SK-N-SH (cell line): ENCODE measurements at regions not wholly inside any gene's neighbourhood (a gene's known extent, or its start where the extent isn't known, plus 50 kb on each side); places are given as distances from the start of the nearest gene placed in this dataset.

Experiments
- CTCF ChIA-PET: fragments of 300-600, 350-600 bp; formaldehyde crosslinking; extraction: SDS; loops from one replicate; lab custom pipeline; 2021; lab: Yijun Ruan, JAX
- POLR2A ChIA-PET: fragments of 350-600 bp; sonication (Branson Sonifier 250); formaldehyde crosslinking; extraction: SDS; loops from one replicate; lab custom pipeline; 2020; ENCODE audit warnings: antibody characterized with exemption, inconsistent platforms; lab: Yijun Ruan, JAX
- DNase-seq: peaks from one replicate; pipeline ENCODE4 v3.0.0; 2012
- H2AFZ ChIP-seq: fragments of 200-600 bp; sonication (generic); 2 replicates; pipeline ENCODE4 v1.8.1; 2016; ENCODE audit warnings: antibody characterized with exemption, mild to moderate bottlenecking, low read depth
- H3F3A ChIP-seq: fragments of 200-600 bp; sonication (generic); replicated peaks from 2 replicates; pipeline ENCODE3; 2016; ENCODE audit warnings: antibody characterized with exemption, mild to moderate bottlenecking; ENCODE audit not compliant: insufficient read depth
- H3K27ac ChIP-seq, 2 experiments: fragments of 200-500 bp in 1 of 2; fragments of 200-600 bp in 1 of 2; sonication (Bioruptor generic) in 1 of 2; sonication (generic), shearing (Covaris generic) in 1 of 2; 2 replicates each; pipeline versions ENCODE4 v1.5.1 to v1.6.1; 2014 to 2016; ENCODE audit warnings: low read depth in 2 of 2, inconsistent platforms in 1 of 2, low read length in 1 of 2, mild to moderate bottlenecking in 1 of 2, mixed read lengths in 1 of 2
- H3K27me3 ChIP-seq: fragments of 200-600 bp; sonication (generic), shearing (Covaris generic); 2 replicates; pipeline ENCODE4 v1.6.1; 2016; ENCODE audit warnings: mixed run types; ENCODE audit not compliant: insufficient read depth
- H3K36me3 ChIP-seq, 2 experiments: fragments of 200-500 bp in 1 of 2; fragments of 200-600 bp in 1 of 2; sonication (Bioruptor generic) in 1 of 2; sonication (generic) in 1 of 2; replicated peaks in 1 of 2; 2 replicates each; pipeline versions ENCODE3 to v1.5.1; 2014 to 2016; ENCODE audit warnings: low read length in 1 of 2, mild to moderate bottlenecking in 1 of 2; ENCODE audit not compliant: insufficient read depth in 2 of 2, control insufficient read depth in 1 of 2
- H3K4me1 ChIP-seq, 2 experiments: fragments of 200-500 bp in 1 of 2; fragments of 200-600 bp in 1 of 2; sonication (Bioruptor generic) in 1 of 2; sonication (generic), shearing (Covaris generic) in 1 of 2; 2 replicates each; pipeline versions ENCODE4 v1.5.1 to v1.6.1; 2014 to 2016; ENCODE audit warnings: low read depth in 1 of 2, low read length in 1 of 2, mixed run types in 1 of 2; ENCODE audit not compliant: insufficient read depth in 2 of 2, control insufficient read depth in 1 of 2
- H3K4me2 ChIP-seq: fragments of 200-600 bp; sonication (generic), shearing (Covaris generic); 2 replicates; pipeline ENCODE4 v1.6.1; 2017; ENCODE audit warnings: mixed run types
- H3K4me3 ChIP-seq, 2 experiments: fragments of 200-500 bp in 1 of 2; fragments of 200-600 bp in 1 of 2; sonication (Bioruptor generic) in 1 of 2; sonication (generic), shearing (Covaris generic) in 1 of 2; 2 replicates each; pipeline versions ENCODE4 v1.5.1 to v1.8.1; 2014 to 2016; ENCODE audit warnings: low read depth in 2 of 2, inconsistent platforms in 1 of 2, low read length in 1 of 2, mild to moderate bottlenecking in 1 of 2, mixed read lengths in 1 of 2, moderate library complexity in 1 of 2
- H3K79me2 ChIP-seq: fragments of 200-600 bp; sonication (generic); 2 replicates; pipeline ENCODE4 v1.8.1; 2017; ENCODE audit warnings: mild to moderate bottlenecking; ENCODE audit not compliant: insufficient read depth
- H3K9ac ChIP-seq: fragments of 200-600 bp; sonication (generic); 2 replicates; pipeline ENCODE4 v1.6.1; 2017; ENCODE audit warnings: mixed run types
- H3K9me2 ChIP-seq: fragments of 200-600 bp; sonication (generic); 2 replicates; pipeline ENCODE4 v1.6.1; 2017; ENCODE audit warnings: mixed run types
- H3K9me3 ChIP-seq: fragments of 200-600 bp; sonication (generic); 2 replicates; pipeline ENCODE4 v1.6.1; 2017; ENCODE audit warnings: mixed run types, mild to moderate bottlenecking, moderate library complexity
- H4K20me1 ChIP-seq: fragments of 200-600 bp; sonication (generic); 2 replicates; pipeline ENCODE4 v1.6.1; 2017; ENCODE audit warnings: mild to moderate bottlenecking, mixed run types; ENCODE audit not compliant: insufficient read depth
- EP300 ChIP-seq, 2 experiments: IDR thresholded peaks; 2 replicates each; pipeline versions ENCODE4 v1.4.0 to v1.6.1; 2012; ENCODE audit warnings: borderline replicate concordance in 1 of 2, low read depth in 1 of 2, low read length in 1 of 2
- EZH2phosphoT487 ChIP-seq: fragments of 200-600 bp; sonication (generic); IDR thresholded peaks from 2 replicates; pipeline ENCODE4 v1.6.1; 2017; ENCODE audit warnings: low read depth, mixed run types, mild to moderate bottlenecking, antibody characterized with exemption, moderate library complexity, borderline replicate concordance
- GABPA ChIP-seq: IDR thresholded peaks from 2 replicates; pipeline ENCODE4 v1.4.0; 2012; ENCODE audit warnings: low read depth, mild to moderate bottlenecking
- JUND ChIP-seq: IDR thresholded peaks from 2 replicates; pipeline ENCODE4 v1.4.0; 2012
- MEF2A ChIP-seq: IDR thresholded peaks from 2 replicates; pipeline ENCODE4 v1.4.0; 2012; ENCODE audit warnings: low read depth, borderline replicate concordance
- NFIC ChIP-seq: IDR thresholded peaks from 2 replicates; pipeline ENCODE4 v1.4.0; 2012; ENCODE audit warnings: borderline replicate concordance
- NRF1 ChIP-seq: IDR thresholded peaks from 2 replicates; pipeline ENCODE4 v1.6.1; 2012; ENCODE audit warnings: low read depth, mild to moderate bottlenecking, low read length
- POLR2AphosphoS5 ChIP-seq: IDR thresholded peaks from 2 replicates; pipeline ENCODE4 v1.6.1; 2012; ENCODE audit warnings: low read depth, low read length
- RAD21 ChIP-seq: IDR thresholded peaks from 2 replicates; pipeline ENCODE4 v1.6.1; 2012; ENCODE audit warnings: mild to moderate bottlenecking, low read length
- RCOR1 ChIP-seq: fragments of 150-350 bp; IDR thresholded peaks from 2 replicates; pipeline ENCODE4 v1.6.1; 2017; ENCODE audit warnings: antibody characterized with exemption, low read length
- RFX5 ChIP-seq: IDR thresholded peaks from 2 replicates; pipeline ENCODE4 v1.6.1; 2012; ENCODE audit warnings: mild to moderate bottlenecking, improper control_type of control experiment, low read length
- SIN3A ChIP-seq: IDR thresholded peaks from 2 replicates; pipeline ENCODE4 v1.6.1; 2012; ENCODE audit warnings: low read depth, mild to moderate bottlenecking, low read length, moderate library complexity, borderline replicate concordance
- SMC3 ChIP-seq: IDR thresholded peaks from 2 replicates; pipeline ENCODE4 v1.6.1; 2012; ENCODE audit warnings: low read depth, low read length, improper control_type of control experiment
- TAF1 ChIP-seq: IDR thresholded peaks from 2 replicates; pipeline ENCODE4 v1.6.1; 2012; ENCODE audit warnings: low read depth, mild to moderate bottlenecking, low read length, moderate library complexity, borderline replicate concordance
- TCF12 ChIP-seq: IDR thresholded peaks from 2 replicates; pipeline ENCODE4 v1.4.0; 2012
- USF2 ChIP-seq: fragments of 150-350 bp; IDR thresholded peaks from 2 replicates; pipeline ENCODE4 v1.6.1; 2017; ENCODE audit warnings: antibody characterized with exemption, low read length, low read depth, borderline replicate concordance
- WGBS: methylation state at CpG from one replicate; pipeline ENCODE4 v1.1.6; 2017; ENCODE audit warnings: low lambda C conversion rate; 5-methylcytosine and 5-hydroxymethylcytosine counted together
- TF ChIP-seq, protein P1 (sequence below): IDR thresholded peaks from 2 replicates; pipeline ENCODE4 v1.6.1; 2012; ENCODE audit warnings: mild to moderate bottlenecking, low read depth, low read length, moderate library complexity
- TF ChIP-seq, protein P2 (sequence below): IDR thresholded peaks from 2 replicates; pipeline ENCODE4 v1.4.0; 2012; ENCODE audit warnings: low read depth, borderline replicate concordance

DNA sequence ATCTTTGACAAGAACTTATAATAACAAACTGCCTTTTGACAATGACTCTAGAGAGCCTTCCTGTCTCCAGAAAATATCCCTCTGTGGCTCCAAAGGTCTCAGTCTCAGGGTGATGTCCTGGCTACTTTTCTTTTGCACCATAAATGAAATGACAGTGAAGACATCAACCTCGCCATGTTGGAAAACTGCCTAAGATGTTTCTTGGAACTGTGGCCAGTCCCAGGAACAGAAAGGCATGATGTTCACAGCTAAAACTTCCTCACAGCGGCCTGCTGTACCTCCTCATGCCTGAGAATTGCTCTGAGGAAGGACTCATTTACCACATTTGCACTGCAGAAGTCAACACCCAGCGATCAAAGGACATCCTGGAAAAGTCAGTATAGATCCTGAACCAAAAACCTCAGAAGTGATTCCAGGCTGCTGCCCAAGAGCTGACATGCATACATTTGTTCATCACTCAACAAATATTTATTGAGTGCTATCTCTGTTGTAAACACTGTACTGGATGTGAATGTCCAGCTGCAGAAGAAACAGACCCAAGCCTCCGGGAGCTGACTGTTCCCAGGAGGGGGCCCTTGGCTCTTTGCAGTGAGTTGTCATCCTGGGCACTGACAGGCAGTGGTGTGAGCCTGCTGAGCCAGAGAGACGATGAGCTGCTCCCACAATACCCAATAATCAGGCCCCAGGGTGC lies 64.3 kb upstream of the ACSL3 start:
- Histone ChIP-seq H3K9me3 (no peaks in the 10 kb centered on the region), H2AFZ (no peak overlapping the region)
- TF ChIP-seq SMC3 (no peak), TCF12 (no peak), NRF1 (no peak), EZH2phosphoT487 (no peak), RAD21 (no peak), POLR2AphosphoS5 (no peak), RCOR1 (no peak), MEF2A (no peak), NFIC (no peak), RFX5 (no peak), SIN3A (no peak), JUND (no peak)
- TF ChIP-seq, protein P1, sequence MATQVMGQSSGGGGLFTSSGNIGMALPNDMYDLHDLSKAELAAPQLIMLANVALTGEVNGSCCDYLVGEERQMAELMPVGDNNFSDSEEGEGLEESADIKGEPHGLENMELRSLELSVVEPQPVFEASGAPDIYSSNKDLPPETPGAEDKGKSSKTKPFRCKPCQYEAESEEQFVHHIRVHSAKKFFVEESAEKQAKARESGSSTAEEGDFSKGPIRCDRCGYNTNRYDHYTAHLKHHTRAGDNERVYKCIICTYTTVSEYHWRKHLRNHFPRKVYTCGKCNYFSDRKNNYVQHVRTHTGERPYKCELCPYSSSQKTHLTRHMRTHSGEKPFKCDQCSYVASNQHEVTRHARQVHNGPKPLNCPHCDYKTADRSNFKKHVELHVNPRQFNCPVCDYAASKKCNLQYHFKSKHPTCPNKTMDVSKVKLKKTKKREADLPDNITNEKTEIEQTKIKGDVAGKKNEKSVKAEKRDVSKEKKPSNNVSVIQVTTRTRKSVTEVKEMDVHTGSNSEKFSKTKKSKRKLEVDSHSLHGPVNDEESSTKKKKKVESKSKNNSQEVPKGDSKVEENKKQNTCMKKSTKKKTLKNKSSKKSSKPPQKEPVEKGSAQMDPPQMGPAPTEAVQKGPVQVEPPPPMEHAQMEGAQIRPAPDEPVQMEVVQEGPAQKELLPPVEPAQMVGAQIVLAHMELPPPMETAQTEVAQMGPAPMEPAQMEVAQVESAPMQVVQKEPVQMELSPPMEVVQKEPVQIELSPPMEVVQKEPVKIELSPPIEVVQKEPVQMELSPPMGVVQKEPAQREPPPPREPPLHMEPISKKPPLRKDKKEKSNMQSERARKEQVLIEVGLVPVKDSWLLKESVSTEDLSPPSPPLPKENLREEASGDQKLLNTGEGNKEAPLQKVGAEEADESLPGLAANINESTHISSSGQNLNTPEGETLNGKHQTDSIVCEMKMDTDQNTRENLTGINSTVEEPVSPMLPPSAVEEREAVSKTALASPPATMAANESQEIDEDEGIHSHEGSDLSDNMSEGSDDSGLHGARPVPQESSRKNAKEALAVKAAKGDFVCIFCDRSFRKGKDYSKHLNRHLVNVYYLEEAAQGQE: no peak
- TF ChIP-seq, protein P2, sequence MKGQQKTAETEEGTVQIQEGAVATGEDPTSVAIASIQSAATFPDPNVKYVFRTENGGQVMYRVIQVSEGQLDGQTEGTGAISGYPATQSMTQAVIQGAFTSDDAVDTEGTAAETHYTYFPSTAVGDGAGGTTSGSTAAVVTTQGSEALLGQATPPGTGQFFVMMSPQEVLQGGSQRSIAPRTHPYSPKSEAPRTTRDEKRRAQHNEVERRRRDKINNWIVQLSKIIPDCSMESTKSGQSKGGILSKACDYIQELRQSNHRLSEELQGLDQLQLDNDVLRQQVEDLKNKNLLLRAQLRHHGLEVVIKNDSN: no peak

GRCh38 chr2:222797261-222797660 lies 63.6 kb upstream of the ACSL3 start:
- Histone ChIP-seq H3K79me2 (no peaks in the 10 kb centered on the region), H3K27ac (no peak overlapping the region), H4K20me1 (no peaks in the 10 kb centered on the region), H3K36me3 (no peaks in the 10 kb centered on the region), H3F3A (peaks cover 5% of the 10 kb centered on the region), H3K4me3 (no peak overlapping the region; a peak in 1 of 4 replicates), H3K4me2 (no peak overlapping the region), H3K9me3 (no peaks in the 10 kb centered on the region), H3K27me3 (no peaks in the 10 kb centered on the region), H3K9me2 (no peaks in the 10 kb centered on the region), H3K4me1 (peaks cover 0 to 5% of the 10 kb centered on the region in 2 experiments; a peak in 3 of 4 replicates), H2AFZ (no peak overlapping the region), H3K9ac (no peak overlapping the region)
- ChIA-PET CTCF (interaction anchor here (0.6 to 3.0 kb wide), 19 partner anchors 10 to 142 kb away, joined by 3 to 12 read pairs (median 4); partner anchors contain the start of gene ACSL3), POLR2A (no interaction called here)
- 23% methylated on average over 2 of the region's 2 CpGs for WGBS
- peak; percentile 43 for DNase-seq
- TF ChIP-seq, protein P2: no peak
- no peak for TF ChIP-seq TAF1
- TF ChIP-seq TCF12: peak; percentile 23; the same call in 1 of the 2 replicates
- TF ChIP-seq MEF2A: no peak
- no peak for TF ChIP-seq EP300 (IDR thresholded peaks at IDR 0.05; ENCODE audit: borderline replicate concordance in 1 of 2, low read depth in 1 of 2, low read length in 1 of 2)
- TF ChIP-seq SMC3: peak; percentile 54
- TF ChIP-seq GABPA: no peak
- TF ChIP-seq RFX5: no peak
- TF ChIP-seq USF2: no peak
- peak; percentile 57 for TF ChIP-seq RAD21

More for the DNA sequence above, 64.3 kb upstream of the ACSL3 start:
- 75% methylated on average over 5 of the region's 5 CpGs for WGBS
- no peaks in the 10 kb centered on the region for H3K36me3 ChIP-seq
- CTCF ChIA-PET: interaction anchor here (0.6 to 3.0 kb wide), 18 partner anchors 11 to 143 kb away, joined by 3 to 12 read pairs (median 4); partner anchors contain the start of gene ACSL3
- no peaks in the 10 kb centered on the region for H3K27me3 ChIP-seq
- DNase-seq: no peak
- H3K4me3 ChIP-seq: no peak overlapping the region
- H3F3A ChIP-seq: peaks cover 5% of the 10 kb centered on the region
- no peaks in the 10 kb centered on the region for H4K20me1 ChIP-seq
- no peak overlapping the region for H3K4me2 ChIP-seq
- POLR2A ChIA-PET: no interaction called here
- no peaks in the 10 kb centered on the region for H3K79me2 ChIP-seq
- H3K4me1 ChIP-seq: peaks cover 0 to 5% of the 10 kb centered on the region in 2 experiments; a peak in 3 of 4 replicates
- no peak overlapping the region for H3K9ac ChIP-seq
- H3K9me2 ChIP-seq: no peaks in the 10 kb centered on the region
- no peak overlapping the region for H3K27ac ChIP-seq
